Omental fat pad (tissue), 3 donors: ENCODE measurements at regions not wholly inside any gene's neighbourhood (a gene's known extent, or its start where the extent isn't known, plus 50 kb on each side); places are given as distances from the start of the nearest gene placed in this dataset.
A peak's percentile ranks its signal among the peaks of the same experiment; 100 is the strongest.

Source experiments
- ATAC-seq: fragments of 150-250 bp; one replicate; pipeline ENCODE4 v1.9.1; 2016; ENCODE audit warnings: mild to moderate bottlenecking, moderate library complexity; ENCODE audit not compliant: low FRiP score
- DNase-seq: peaks from one replicate; pipeline ENCODE4 v3.0.0-alpha.2; 2019; ENCODE audit warnings: low spot score
- CTCF ChIP-seq, 3 donors: fragments of 450-650 bp; IDR thresholded peaks; one replicate each; pipeline ENCODE4 v1.5.1; 2016 to 2017; ENCODE audit warnings: antibody characterized with exemption in 3 of 3, mild to moderate bottlenecking in 3 of 3, moderate library complexity in 2 of 3

GRCh38 chr9:87212605-87213021 is 265.3 kb upstream of the GAS1 start:
- ATAC-seq (peak; percentile 73), DNase-seq (no peak)
- no peak for TF ChIP-seq CTCF (IDR thresholded peaks at IDR 0.05)

GRCh38 chr9:87213948-87214347 is 266.6 kb upstream of the GAS1 start:
- no peak for ATAC-seq
- no peak for DNase-seq
- no peak for TF ChIP-seq CTCF (IDR thresholded peaks at IDR 0.05)

GRCh38 chr9:87214991-87215390 is 267.7 kb upstream of the GAS1 start:
- DNase-seq (no peak), ATAC-seq (no peak)
- no peak for TF ChIP-seq CTCF (IDR thresholded peaks at IDR 0.05)

GRCh38 chr9:87216036-87216435 is 268.7 kb upstream of the GAS1 start:
- TF ChIP-seq CTCF (IDR thresholded peaks at IDR 0.05): no peak
- DNase-seq: no peak
- no peak for ATAC-seq

GRCh38 chr9:87216897-87217455 is 269.7 kb upstream of the GAS1 start:
- no peak for ATAC-seq
- no peak for DNase-seq
- TF ChIP-seq CTCF (IDR thresholded peaks at IDR 0.05): no peak

GRCh38 chr9:87223392-87224246 is 274.0 kb upstream of the DAPK1 start:
- TF ChIP-seq CTCF (IDR thresholded peaks at IDR 0.05): no peak
- DNase-seq (no peak), ATAC-seq (no peak)

- DNase-seq: no peak
- no peak for TF ChIP-seq CTCF (IDR thresholded peaks at IDR 0.05)
- ATAC-seq: no peak
Observed at GRCh38 chr9:87226896-87227295, 270.8 kb upstream of the DAPK1 start.
